ENCODE measurements at regions not wholly inside any gene's neighbourhood (a gene's known extent, or its start where the extent isn't known, plus 50 kb on each side); places are given as distances from the start of the nearest gene placed in this dataset.

DNA sequence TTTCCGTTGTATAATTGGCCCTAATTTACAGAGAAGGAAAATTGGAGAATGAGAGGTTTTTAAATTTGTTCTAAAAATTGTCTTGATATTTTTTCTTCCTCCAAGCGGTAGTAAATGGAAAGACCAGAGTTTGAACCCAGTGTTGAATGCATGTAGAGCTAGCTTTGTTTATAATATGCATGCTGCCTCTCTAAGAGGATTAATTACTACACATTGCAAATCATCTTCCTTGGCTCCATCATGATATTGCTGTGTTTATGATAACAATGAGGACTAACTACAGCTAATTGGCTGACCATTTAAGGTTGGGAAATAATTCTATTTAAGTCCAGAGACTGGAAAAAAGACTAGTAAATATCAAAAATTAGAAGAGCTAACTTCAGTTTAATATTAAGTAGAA is 338.5 kb downstream of the PLK2 start:
- TF ChIP-seq EZH2 (IDR thresholded peaks at IDR 0.05; ENCODE audit: borderline replicate concordance, insufficient read depth, low read depth, low read length, poor library complexity, severe bottlenecking) (no peak), CTCF (IDR thresholded peaks at IDR 0.05) (no peak)
